ENCODE measurements at regions not wholly inside any gene's neighbourhood (a gene's known extent, or its start where the extent isn't known, plus 50 kb on each side); places are given as distances from the start of the nearest gene placed in this dataset.

DNA sequence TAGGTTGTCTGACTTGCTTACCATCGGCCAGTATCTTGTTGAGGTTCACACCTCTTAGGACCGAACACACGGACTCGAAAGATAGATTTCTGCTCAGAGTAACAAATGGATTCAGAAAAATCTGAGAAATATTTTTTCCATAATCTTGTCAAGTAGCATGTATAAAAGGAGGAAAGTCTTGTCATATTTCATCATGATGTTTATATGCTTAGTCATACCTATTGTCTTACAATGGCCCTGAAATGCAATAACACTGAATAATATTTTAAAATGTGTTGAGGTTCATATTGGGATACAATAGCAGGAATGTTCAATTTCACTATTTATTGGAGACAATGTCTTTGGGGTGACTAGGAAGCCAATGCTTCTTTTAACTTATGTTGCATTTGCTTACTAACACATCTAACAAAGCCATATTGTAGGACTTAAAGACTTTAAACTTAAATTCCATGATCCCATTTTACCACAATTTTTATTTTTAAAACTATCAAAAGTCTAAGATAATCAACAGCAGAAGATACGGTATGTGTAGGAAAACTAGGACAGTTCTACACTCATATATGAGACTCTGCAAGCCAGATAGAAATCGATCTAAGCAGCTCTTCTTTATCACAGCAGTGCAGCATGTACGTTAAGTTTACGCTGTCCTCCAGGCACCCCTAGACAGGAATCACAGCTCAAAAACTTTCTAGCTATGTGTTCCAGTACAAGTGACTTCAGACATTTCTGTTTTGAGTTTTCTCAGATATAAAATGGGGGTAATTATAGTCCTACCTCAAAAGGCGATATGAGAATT is 135.7 kb upstream of the CAV2 start:
- TF ChIP-seq POLR2AphosphoS5 (IDR thresholded peaks at IDR 0.05) (no peak), EP300 (IDR thresholded peaks at IDR 0.05) (no peak), POLR2A (IDR thresholded peaks at IDR 0.05; ENCODE audit: low read depth) (no peak)
- TF ChIP-seq, protein P1, sequence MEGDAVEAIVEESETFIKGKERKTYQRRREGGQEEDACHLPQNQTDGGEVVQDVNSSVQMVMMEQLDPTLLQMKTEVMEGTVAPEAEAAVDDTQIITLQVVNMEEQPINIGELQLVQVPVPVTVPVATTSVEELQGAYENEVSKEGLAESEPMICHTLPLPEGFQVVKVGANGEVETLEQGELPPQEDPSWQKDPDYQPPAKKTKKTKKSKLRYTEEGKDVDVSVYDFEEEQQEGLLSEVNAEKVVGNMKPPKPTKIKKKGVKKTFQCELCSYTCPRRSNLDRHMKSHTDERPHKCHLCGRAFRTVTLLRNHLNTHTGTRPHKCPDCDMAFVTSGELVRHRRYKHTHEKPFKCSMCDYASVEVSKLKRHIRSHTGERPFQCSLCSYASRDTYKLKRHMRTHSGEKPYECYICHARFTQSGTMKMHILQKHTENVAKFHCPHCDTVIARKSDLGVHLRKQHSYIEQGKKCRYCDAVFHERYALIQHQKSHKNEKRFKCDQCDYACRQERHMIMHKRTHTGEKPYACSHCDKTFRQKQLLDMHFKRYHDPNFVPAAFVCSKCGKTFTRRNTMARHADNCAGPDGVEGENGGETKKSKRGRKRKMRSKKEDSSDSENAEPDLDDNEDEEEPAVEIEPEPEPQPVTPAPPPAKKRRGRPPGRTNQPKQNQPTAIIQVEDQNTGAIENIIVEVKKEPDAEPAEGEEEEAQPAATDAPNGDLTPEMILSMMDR (IDR thresholded peaks at IDR 0.05) = no peak
- H3K27me3 ChIP-seq = no peaks in the 10 kb centered on the region

DNA sequence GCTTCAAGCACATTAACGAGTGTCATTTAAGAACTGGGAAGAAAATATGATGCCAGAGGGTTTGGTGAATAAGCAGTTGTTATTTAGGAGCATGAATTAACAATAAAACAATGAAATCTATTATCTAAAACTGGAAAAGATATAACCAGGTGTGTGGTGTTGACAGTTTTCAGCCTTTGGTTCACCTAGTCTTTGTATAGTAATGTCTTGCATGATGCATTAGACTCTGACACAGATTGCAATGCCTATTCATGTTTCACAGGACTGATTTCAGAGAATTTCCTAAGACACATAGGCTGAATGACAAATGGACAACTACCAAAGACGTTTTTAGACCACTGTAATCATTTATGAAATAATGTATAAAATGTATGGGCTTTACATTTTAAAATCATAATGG is 135.1 kb upstream of the CAV2 start:
- H3K36me3 ChIP-seq = no peaks in the 10 kb centered on the region

More for the DNA sequence above, 135.7 kb upstream of the CAV2 start:
- H3K36me3 ChIP-seq = no peaks in the 10 kb centered on the region
- no peaks in the 10 kb centered on the region for H3K9me3 ChIP-seq
- intact Hi-C loops (cut with DNase I) = no loop called here
- DNase-seq (ENCODE audit: extremely low spot score) = no peak
- no peak overlapping the region for H3K27ac ChIP-seq (replicated peaks in 1 of 4)
- H3K4me1 ChIP-seq = peaks cover 0 to under 1% (median 0%) of the 10 kb centered on the region in 4 donors
- WGBS = 89% methylated on average over 9 of the region's 9 CpGs
- no peak overlapping the region for H3K4me3 ChIP-seq

GRCh38 chr7:116365797-116366196 is 133.7 kb upstream of the CAV2 start:
- Histone ChIP-seq H3K4me1 (peaks cover 0 to 4% (median 0%) of the 10 kb centered on the region in 4 donors), H3K9me3 (no peaks in the 10 kb centered on the region), H3K36me3 (no peaks in the 10 kb centered on the region), H3K27ac (replicated peaks in 1 of 4) (no peak overlapping the region), H3K4me3 (no peak overlapping the region), H3K27me3 (no peaks in the 10 kb centered on the region)
- WGBS = 76% methylated on average over 5 of the region's 5 CpGs
- DNase-seq (ENCODE audit: extremely low spot score) = no peak
- TF ChIP-seq POLR2A (IDR thresholded peaks at IDR 0.05; ENCODE audit: low read depth) (no peak), POLR2AphosphoS5 (IDR thresholded peaks at IDR 0.05) (no peak), EP300 (IDR thresholded peaks at IDR 0.05) (no peak)
- TF ChIP-seq, protein P1 (IDR thresholded peaks at IDR 0.05) = no peak
- intact Hi-C loops (cut with DNase I) = no loop called here

More for the DNA sequence above, 135.1 kb upstream of the CAV2 start:
- no peak overlapping the region for H3K4me3 ChIP-seq
- no peaks in the 10 kb centered on the region for H3K27me3 ChIP-seq
- no peak overlapping the region for H3K27ac ChIP-seq (replicated peaks in 1 of 4)
- intact Hi-C loops (cut with DNase I) = no loop called here
- peaks cover 0 to 4% (median 0%) of the 10 kb centered on the region in 4 donors for H3K4me1 ChIP-seq
- 87% methylated on average over 2 of the region's 2 CpGs for WGBS
- TF ChIP-seq, protein P1 (IDR thresholded peaks at IDR 0.05) = no peak
- TF ChIP-seq EP300 (IDR thresholded peaks at IDR 0.05) = no peak
- no peak for TF ChIP-seq POLR2AphosphoS5 (IDR thresholded peaks at IDR 0.05)
- TF ChIP-seq POLR2A (IDR thresholded peaks at IDR 0.05; ENCODE audit: low read depth) = no peak
- no peak for DNase-seq (ENCODE audit: extremely low spot score)
- no peaks in the 10 kb centered on the region for H3K9me3 ChIP-seq

GRCh38 chr7:116367171-116367813 is 132.2 kb upstream of the CAV2 start:
- Histone ChIP-seq H3K4me1 (peaks cover 0 to 4% (median 0%) of the 10 kb centered on the region in 4 donors), H3K27ac (replicated peaks in 1 of 4) (no peak overlapping the region), H3K36me3 (no peaks in the 10 kb centered on the region), H3K27me3 (no peaks in the 10 kb centered on the region), H3K4me3 (no peak overlapping the region), H3K9me3 (no peaks in the 10 kb centered on the region)
- intact Hi-C loops (cut with DNase I) = no loop called here
- no peak for DNase-seq (ENCODE audit: extremely low spot score)
- no peak for TF ChIP-seq EP300 (IDR thresholded peaks at IDR 0.05)
- TF ChIP-seq POLR2AphosphoS5 (IDR thresholded peaks at IDR 0.05) = no peak
- TF ChIP-seq, protein P1 (IDR thresholded peaks at IDR 0.05) = no peak
- no peak for TF ChIP-seq POLR2A (IDR thresholded peaks at IDR 0.05; ENCODE audit: low read depth)
- 94% methylated on average over 4 of the region's 4 CpGs for WGBS

Data from esophagus muscularis mucosa (tissue), 4 donors.